GM21360 (cell line): ENCODE measurements at regions not wholly inside any gene's neighbourhood (a gene's known extent, or its start where the extent isn't known, plus 50 kb on each side); places are given as distances from the start of the nearest gene placed in this dataset.
"Not testable (repeated sequence)": the region's sequence is repeated elsewhere in the genome, so short reads cannot be mapped to it uniquely, and the experiment has no call there.

Experiments
- ATAC-seq: cut with Tn5 transposase; IDR thresholded peaks from one replicate; pipeline ENCODE4 v1.9.1; 2021; ENCODE audit warnings: mild to moderate bottlenecking, moderate library complexity; ENCODE audit not compliant: unreplicated experiment

- no peak for ATAC-seq
These were observed 123.7 kb downstream of the COX18 start for GRCh38 chr4:72945719-72946336.

GRCh38 chr4:72942565-72942964, 127.0 kb downstream of the COX18 start:
- no peak for ATAC-seq

- ATAC-seq: no peak
These were observed 131.0 kb downstream of the COX18 start for GRCh38 chr4:72938516-72938915.

GRCh38 chr4:72935462-72935861, 134.1 kb downstream of the COX18 start:
- ATAC-seq: peak; percentile 57

GRCh38 chr4:72933029-72933428, 136.5 kb downstream of the COX18 start:
- no peak for ATAC-seq

- no peak for ATAC-seq
These were observed 138.2 kb downstream of the COX18 start for GRCh38 chr4:72931346-72931745.

- ATAC-seq: not testable (repeated sequence)
These were observed 139.8 kb downstream of the COX18 start for GRCh38 chr4:72929596-72930274.

GRCh38 chr4:72924814-72925213, 144.7 kb downstream of the COX18 start:
- ATAC-seq: no peak

GRCh38 chr4:72919937-72920336, 149.6 kb downstream of the COX18 start:
- ATAC-seq: no peak

GRCh38 chr4:72919464-72919863, 150.1 kb downstream of the COX18 start:
- ATAC-seq: no peak

GRCh38 chr4:72918362-72918761, 151.2 kb downstream of the COX18 start:
- ATAC-seq: no peak

- ATAC-seq: no peak
These were observed 158.2 kb downstream of the COX18 start for GRCh38 chr4:72911316-72911715.

- no peak for ATAC-seq
These were observed 160.1 kb downstream of the COX18 start for GRCh38 chr4:72909461-72909860.

GRCh38 chr4:72902354-72902753, 167.2 kb downstream of the COX18 start:
- no peak for ATAC-seq

- ATAC-seq: no peak
These were observed 168.0 kb downstream of the COX18 start for GRCh38 chr4:72901553-72901952.

GRCh38 chr4:72900952-72901351, 168.6 kb downstream of the COX18 start:
- no peak for ATAC-seq

GRCh38 chr4:72899621-72900020, 169.9 kb downstream of the COX18 start:
- no peak for ATAC-seq

- no peak for ATAC-seq
These were observed 170.3 kb downstream of the COX18 start for GRCh38 chr4:72899214-72899613.

GRCh38 chr4:72896515-72896914, 173.0 kb downstream of the COX18 start:
- ATAC-seq: no peak

GRCh38 chr4:72895408-72895807, 174.1 kb downstream of the COX18 start:
- no peak for ATAC-seq

- ATAC-seq: no peak
These were observed 176.0 kb downstream of the COX18 start for GRCh38 chr4:72893354-72894066.

GRCh38 chr4:72888331-72888730, 181.2 kb downstream of the COX18 start:
- no peak for ATAC-seq
